ENCODE measurements at regions not wholly inside any gene's neighbourhood (a gene's known extent, or its start where the extent isn't known, plus 50 kb on each side); places are given as distances from the start of the nearest gene placed in this dataset.
"Not testable (repeated sequence)": the region's sequence is repeated elsewhere in the genome, so short reads cannot be mapped to it uniquely, and the experiment has no call there.

GRCh38 chr11:87456499-87456898 lies 418.8 kb downstream of the TMEM135 start:
- FAIRE-seq, result no peak

GRCh38 chr11:87455180-87455579 lies 417.4 kb downstream of the TMEM135 start:
- no peak for FAIRE-seq

GRCh38 chr11:87454241-87454640 lies 416.5 kb downstream of the TMEM135 start:
- no peak for FAIRE-seq

GRCh38 chr11:87453531-87454089 lies 415.9 kb downstream of the TMEM135 start:
- FAIRE-seq, result no peak

- FAIRE-seq, result not testable (repeated sequence)
Measured at GRCh38 chr11:87452025-87452424, 414.3 kb downstream of the TMEM135 start.

GRCh38 chr11:87451395-87451794 lies 413.7 kb downstream of the TMEM135 start:
- FAIRE-seq, result no peak

- no peak for FAIRE-seq
Measured at GRCh38 chr11:87447606-87448005, 409.9 kb downstream of the TMEM135 start.

GRCh38 chr11:87444993-87445392 lies 407.3 kb downstream of the TMEM135 start:
- no peak for FAIRE-seq

- FAIRE-seq, result no peak
Measured at GRCh38 chr11:87443707-87444106, 406.0 kb downstream of the TMEM135 start.

GRCh38 chr11:87440076-87440770 lies 402.5 kb downstream of the TMEM135 start:
- FAIRE-seq, result no peak

GRCh38 chr11:87438416-87438815 lies 400.7 kb downstream of the TMEM135 start:
- FAIRE-seq, result no peak

- FAIRE-seq, result no peak
Measured at GRCh38 chr11:87437844-87438223, 400.1 kb downstream of the TMEM135 start.

GRCh38 chr11:87437133-87437843 lies 399.6 kb downstream of the TMEM135 start:
- no peak for FAIRE-seq

GRCh38 chr11:87432022-87432421 lies 394.3 kb downstream of the TMEM135 start:
- no peak for FAIRE-seq

- no peak for FAIRE-seq
Measured at GRCh38 chr11:87431392-87431791, 393.7 kb downstream of the TMEM135 start.

GRCh38 chr11:87430821-87431220 lies 393.1 kb downstream of the TMEM135 start:
- FAIRE-seq, result no peak

GRCh38 chr11:87429996-87430395 lies 392.3 kb downstream of the TMEM135 start:
- FAIRE-seq, result no peak

- no peak for FAIRE-seq
Measured at GRCh38 chr11:87428266-87428665, 390.5 kb downstream of the TMEM135 start.

- no peak for FAIRE-seq
Measured at GRCh38 chr11:87425943-87426342, 388.2 kb downstream of the TMEM135 start.

- FAIRE-seq, result no peak
Measured at GRCh38 chr11:87425391-87425790, 387.7 kb downstream of the TMEM135 start.

- FAIRE-seq, result no peak
Measured at GRCh38 chr11:87423161-87423560, 385.4 kb downstream of the TMEM135 start.

GRCh38 chr11:87422566-87422965 lies 384.8 kb downstream of the TMEM135 start:
- no peak for FAIRE-seq

GRCh38 chr11:87421422-87421821 lies 383.7 kb downstream of the TMEM135 start:
- no peak for FAIRE-seq

- no peak for FAIRE-seq
Measured at GRCh38 chr11:87417951-87418350, 380.2 kb downstream of the TMEM135 start.
